IPS DF 4.7 (cell line): ENCODE measurements at regions not wholly inside any gene's neighbourhood (a gene's known extent, or its start where the extent isn't known, plus 50 kb on each side); places are given as distances from the start of the nearest gene placed in this dataset.

Source experiments
- DNase-seq: peaks from one replicate; pipeline ENCODE4 v3.0.0-alpha.2; 2013; ENCODE audit warnings: low spot score; ENCODE audit errors: extremely low read depth

- no peak for DNase-seq
Observed at GRCh38 chr5:89735082-89735481, 674.5 kb downstream of the CETN3 start.

GRCh38 chr5:89733772-89734171 is 675.8 kb downstream of the CETN3 start:
- DNase-seq = peak; percentile 25

GRCh38 chr5:89729623-89730301 is 679.8 kb downstream of the CETN3 start:
- DNase-seq = no peak

GRCh38 chr5:89728750-89729149 is 680.8 kb downstream of the CETN3 start:
- DNase-seq = no peak

GRCh38 chr5:89728134-89728533 is 681.4 kb downstream of the CETN3 start:
- no peak for DNase-seq

- no peak for DNase-seq
Observed at GRCh38 chr5:89724379-89725095, 685.0 kb downstream of the CETN3 start.

- no peak for DNase-seq
Observed at GRCh38 chr5:89723907-89724306, 685.6 kb downstream of the CETN3 start.

GRCh38 chr5:89722538-89722937 is 687.0 kb downstream of the CETN3 start:
- no peak for DNase-seq

GRCh38 chr5:89721931-89722330 is 687.6 kb downstream of the CETN3 start:
- DNase-seq = no peak

GRCh38 chr5:89721353-89721752 is 688.2 kb downstream of the CETN3 start:
- DNase-seq = no peak

GRCh38 chr5:89712134-89712700 is 697.3 kb downstream of the CETN3 start:
- no peak for DNase-seq

- no peak for DNase-seq
Observed at GRCh38 chr5:89711526-89711925, 698.0 kb downstream of the CETN3 start.

GRCh38 chr5:89710006-89710405 is 699.5 kb downstream of the CETN3 start:
- no peak for DNase-seq

- no peak for DNase-seq
Observed at GRCh38 chr5:89707891-89708290, 701.7 kb downstream of the CETN3 start.

GRCh38 chr5:89706731-89707130 is 702.8 kb downstream of the CETN3 start:
- no peak for DNase-seq

- DNase-seq = peak; percentile 60
Observed at GRCh38 chr5:89703817-89704216, 705.7 kb downstream of the CETN3 start.

GRCh38 chr5:89698028-89698427 is 711.5 kb downstream of the CETN3 start:
- DNase-seq = no peak

GRCh38 chr5:89697581-89697980 is 712.0 kb downstream of the CETN3 start:
- no peak for DNase-seq

- DNase-seq = no peak
Observed at GRCh38 chr5:89695371-89695770, 714.2 kb downstream of the CETN3 start.

GRCh38 chr5:89694026-89694550 is 715.5 kb downstream of the CETN3 start:
- DNase-seq = no peak

GRCh38 chr5:89690331-89690730 is 719.2 kb downstream of the CETN3 start:
- DNase-seq = no peak

- no peak for DNase-seq
Observed at GRCh38 chr5:89686081-89686765, 723.3 kb downstream of the CETN3 start.
